SH-SY5Y (cell line): ENCODE measurements at regions not wholly inside any gene's neighbourhood (a gene's known extent, or its start where the extent isn't known, plus 50 kb on each side); places are given as distances from the start of the nearest gene placed in this dataset.
A peak's percentile ranks its signal among the peaks of the same experiment; 100 is the strongest.

Experiments
- GATA2 ChIP-seq: IDR thresholded peaks from 2 replicates; pipeline ENCODE4 v1.6.1; 2011; ENCODE audit warnings: mild to moderate bottlenecking, low read depth, low read length
- GATA3 ChIP-seq: IDR thresholded peaks from 2 replicates; pipeline ENCODE4 v1.6.1; 2011; ENCODE audit warnings: low read depth, mild to moderate bottlenecking, low read length, moderate library complexity

GRCh38 chr14:63147018-63147417, 57.2 kb upstream of the RHOJ start:
- no peak for TF ChIP-seq GATA3
- no peak for TF ChIP-seq GATA2

DNA sequence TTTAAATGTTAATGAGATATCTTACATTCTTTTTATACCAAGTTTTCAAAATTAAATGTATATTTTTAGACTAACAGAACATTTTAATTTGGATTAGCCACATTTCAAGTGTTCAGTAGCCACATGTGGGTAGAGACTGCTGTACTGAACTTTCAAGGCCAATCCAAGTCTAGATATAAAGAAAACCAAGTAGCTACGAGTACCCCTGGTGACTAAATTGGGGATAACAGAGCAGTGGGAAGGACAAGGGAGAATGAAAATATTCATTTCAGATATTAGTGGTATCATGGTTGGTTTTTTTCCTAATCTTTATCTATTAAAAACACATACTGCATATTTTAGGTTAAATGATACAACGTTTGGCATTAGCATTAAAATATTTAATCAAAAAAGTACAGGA, 69.4 kb upstream of the RHOJ start:
- TF ChIP-seq GATA2 (no peak), GATA3 (no peak)

GRCh38 chr14:63130531-63130930, 73.7 kb upstream of the RHOJ start:
- TF ChIP-seq GATA3 (no peak), GATA2 (no peak)

- TF ChIP-seq GATA3 (no peak), GATA2 (peak; percentile 39; the same call in 1 of the 2 replicates)
These were observed 55.3 kb upstream of the KCNH5 start for GRCh38 chr14:63100552-63100951.

DNA sequence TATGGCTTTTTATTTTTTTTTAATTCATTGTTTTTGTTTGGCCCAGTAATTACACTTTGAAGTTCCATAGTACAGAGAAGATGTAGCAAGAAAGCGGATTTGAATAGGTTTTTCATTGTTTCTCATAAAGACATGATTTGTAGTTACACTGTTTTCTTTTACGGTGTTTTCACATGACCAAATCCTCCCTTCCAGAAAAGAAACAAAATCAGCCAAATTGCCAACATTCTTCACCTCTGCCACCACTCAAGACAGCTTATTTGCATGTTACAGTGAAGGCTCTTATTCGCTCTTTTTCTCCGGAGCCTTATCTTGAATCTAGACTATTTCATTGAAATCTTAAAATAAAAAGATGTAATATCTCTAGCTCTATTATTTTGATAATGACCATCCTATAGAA, 50.9 kb upstream of the KCNH5 start:
- TF ChIP-seq GATA2 (no peak), GATA3 (no peak)
